Right lobe of liver (tissue), 6 donors: ENCODE measurements at regions not wholly inside any gene's neighbourhood (a gene's known extent, or its start where the extent isn't known, plus 50 kb on each side); places are given as distances from the start of the nearest gene placed in this dataset.

Experiments used
- ATAC-seq, 4 donors: fragments of 200-7000 bp; cut with Tn5 transposase; one replicate each; pipeline ENCODE4 v1.9.1; 2020; ENCODE audit warnings: mild to moderate bottlenecking in 4 of 4, moderate library complexity in 4 of 4
- DNase-seq, 3 donors: peaks; one replicate each; pipeline ENCODE4 v3.0.0-alpha.2; 2020
- H3K27ac ChIP-seq, 3 donors: fragments of 200-600 bp; one replicate each; pipeline ENCODE4 v1.8.0; 2022
- H3K27me3 ChIP-seq, 2 donors: fragments of 200-600 bp; one replicate each; pipeline ENCODE4 v1.8.0; 2022
- H3K36me3 ChIP-seq, 4 donors: fragments of 200-600 bp; sonication (generic) in 1 of 4; one replicate each; pipeline versions ENCODE4 v1.5.1 to v1.8.0; 2017 to 2022; ENCODE audit warnings: control low read depth in 1 of 4
- H3K4me1 ChIP-seq, 4 donors: fragments of 200-600 bp; sonication (generic) in 1 of 4; one replicate each; pipeline versions ENCODE4 v1.5.1 to v1.8.0; 2017 to 2022; ENCODE audit warnings: control low read depth in 1 of 4
- H3K4me3 ChIP-seq, 3 donors: fragments of 200-600 bp; one replicate each; pipeline ENCODE4 v1.8.0; 2022
- H3K9me3 ChIP-seq, 4 donors: fragments of 200-600 bp; sonication (generic) in 1 of 4; one replicate each; pipeline versions ENCODE4 v1.5.1 to v1.8.0; 2017 to 2022; ENCODE audit warnings: control low read depth in 1 of 4
- POLR2A ChIP-seq: fragments of 450-650 bp; IDR thresholded peaks from one replicate; pipeline ENCODE4 v1.6.1; 2017; ENCODE audit warnings: antibody characterized with exemption, mild to moderate bottlenecking
- WGBS: methylation state at CpG from one replicate; pipeline ENCODE4 v1.1.6; 2018; ENCODE audit warnings: low coverage, low lambda C conversion rate; ENCODE audit not compliant: insufficient coverage; ENCODE audit errors: missing lambda C conversion rate; 5-methylcytosine and 5-hydroxymethylcytosine counted together
- intact Hi-C, 2 donors: fragments of 100-400 bp; cut with DNase I; formaldehyde crosslinking; loops; one replicate each; pipeline versions ENCODE4 v1.11.2 to v1.14.1; 2022
- TF ChIP-seq, protein P1 (sequence below), 4 donors: fragments of 200-600 bp in 3 of 4; fragments of 450-650 bp in 1 of 4; IDR thresholded peaks; one replicate each; pipeline versions ENCODE4 v1.5.1 to v1.8.0; 2016 to 2022; ENCODE audit warnings: antibody characterized with exemption in 4 of 4, mild to moderate bottlenecking in 2 of 4
- donor health status: DM: no; HTN: yes; CAD: no.
- donor health status: DM: no; HTN: no; CAD: no.
- donor health status: DM: no; HTN: no; CAD: no.
- donor health status: DM: no; HTN: yes; CAD: no.
- donor health status: DM: no; HTN: yes; CAD: no.

DNA sequence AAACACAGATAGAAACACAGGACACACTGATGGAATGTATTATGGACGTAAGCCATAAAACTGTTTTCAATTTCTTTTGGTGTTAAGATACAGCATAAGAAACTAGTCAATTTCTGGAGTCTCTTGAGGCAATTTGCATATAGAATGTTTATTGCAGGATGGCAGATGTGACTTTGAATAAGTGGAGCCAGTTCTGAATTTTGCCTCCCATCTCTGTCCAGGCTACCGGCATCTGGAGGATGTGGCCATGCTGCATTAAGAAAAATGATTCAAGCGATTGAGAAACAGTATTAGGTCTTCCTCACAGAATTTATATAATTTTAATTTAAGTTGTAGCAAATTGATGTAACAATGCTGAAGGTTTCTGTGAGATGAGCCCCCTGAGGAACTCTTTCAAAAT is 81.5 kb downstream of the CHST2 start:
- Histone ChIP-seq H3K36me3 (no peaks in the 10 kb centered on the region), H3K4me1 (no peaks in the 10 kb centered on the region), H3K9me3 (no peaks in the 10 kb centered on the region), H3K4me3 (no peak overlapping the region), H3K27ac (no peak overlapping the region), H3K27me3 (no peaks in the 10 kb centered on the region)
- DNase-seq (no peak), ATAC-seq (no peak)
- intact Hi-C loops = no loop called here
- TF ChIP-seq, protein P1, sequence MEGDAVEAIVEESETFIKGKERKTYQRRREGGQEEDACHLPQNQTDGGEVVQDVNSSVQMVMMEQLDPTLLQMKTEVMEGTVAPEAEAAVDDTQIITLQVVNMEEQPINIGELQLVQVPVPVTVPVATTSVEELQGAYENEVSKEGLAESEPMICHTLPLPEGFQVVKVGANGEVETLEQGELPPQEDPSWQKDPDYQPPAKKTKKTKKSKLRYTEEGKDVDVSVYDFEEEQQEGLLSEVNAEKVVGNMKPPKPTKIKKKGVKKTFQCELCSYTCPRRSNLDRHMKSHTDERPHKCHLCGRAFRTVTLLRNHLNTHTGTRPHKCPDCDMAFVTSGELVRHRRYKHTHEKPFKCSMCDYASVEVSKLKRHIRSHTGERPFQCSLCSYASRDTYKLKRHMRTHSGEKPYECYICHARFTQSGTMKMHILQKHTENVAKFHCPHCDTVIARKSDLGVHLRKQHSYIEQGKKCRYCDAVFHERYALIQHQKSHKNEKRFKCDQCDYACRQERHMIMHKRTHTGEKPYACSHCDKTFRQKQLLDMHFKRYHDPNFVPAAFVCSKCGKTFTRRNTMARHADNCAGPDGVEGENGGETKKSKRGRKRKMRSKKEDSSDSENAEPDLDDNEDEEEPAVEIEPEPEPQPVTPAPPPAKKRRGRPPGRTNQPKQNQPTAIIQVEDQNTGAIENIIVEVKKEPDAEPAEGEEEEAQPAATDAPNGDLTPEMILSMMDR (IDR thresholded peaks at IDR 0.05) = no peak
- no peak for TF ChIP-seq POLR2A
- 66% methylated on average over 2 of the region's 3 CpGs for WGBS

DNA sequence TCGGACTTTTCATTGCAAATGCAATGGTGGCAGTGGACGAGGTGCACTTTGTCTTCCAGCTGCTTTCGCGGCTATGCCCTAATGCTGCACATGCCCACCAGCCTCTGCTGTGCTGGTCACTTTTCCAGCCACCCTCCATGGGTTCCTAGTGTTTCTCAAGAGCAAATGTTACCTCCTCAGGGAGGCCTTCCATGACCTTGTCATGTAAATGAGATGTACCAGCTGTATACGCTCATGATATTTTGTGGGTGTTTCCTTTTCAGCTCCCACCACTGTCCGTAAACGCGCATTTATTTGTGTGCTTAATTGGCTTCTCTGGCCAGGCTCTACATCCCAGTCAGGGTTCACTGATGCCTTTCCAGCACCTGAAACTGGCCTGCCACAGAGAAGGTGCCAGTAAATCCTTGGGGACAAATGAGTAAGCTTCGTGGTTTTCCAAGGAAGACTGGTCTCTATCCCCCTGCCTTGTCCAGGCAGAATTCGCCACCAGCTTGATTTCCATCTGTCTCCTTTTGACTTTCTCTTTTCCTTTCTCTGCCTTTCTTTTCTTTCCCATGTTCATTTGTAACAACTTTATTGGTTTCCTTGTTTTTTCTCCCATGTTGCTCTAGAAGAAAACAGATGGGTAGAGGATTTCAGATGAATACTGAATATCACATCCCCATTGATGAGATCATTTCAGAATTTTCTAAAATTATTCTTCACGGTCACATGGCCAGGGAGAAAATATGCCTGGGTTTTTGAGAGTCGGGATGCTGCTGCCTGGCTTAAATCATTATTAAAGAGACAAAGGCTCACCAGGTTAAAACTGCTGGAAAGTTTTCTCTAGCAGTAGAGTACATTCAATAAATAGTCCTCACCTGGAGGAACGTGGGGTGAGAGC is 82.5 kb downstream of the CHST2 start:
- DNase-seq = no peak
- intact Hi-C loops = no loop called here
- no peaks in the 10 kb centered on the region for H3K27me3 ChIP-seq
- no peaks in the 10 kb centered on the region for H3K4me1 ChIP-seq
- no peak overlapping the region for H3K4me3 ChIP-seq
- H3K27ac ChIP-seq = no peak overlapping the region
- H3K9me3 ChIP-seq = no peaks in the 10 kb centered on the region
- ATAC-seq = no peak
- H3K36me3 ChIP-seq = no peaks in the 10 kb centered on the region
- WGBS = 56% methylated on average over 11 of the region's 13 CpGs
- TF ChIP-seq, protein P1 (IDR thresholded peaks at IDR 0.05) = no peak
- TF ChIP-seq POLR2A = no peak

DNA sequence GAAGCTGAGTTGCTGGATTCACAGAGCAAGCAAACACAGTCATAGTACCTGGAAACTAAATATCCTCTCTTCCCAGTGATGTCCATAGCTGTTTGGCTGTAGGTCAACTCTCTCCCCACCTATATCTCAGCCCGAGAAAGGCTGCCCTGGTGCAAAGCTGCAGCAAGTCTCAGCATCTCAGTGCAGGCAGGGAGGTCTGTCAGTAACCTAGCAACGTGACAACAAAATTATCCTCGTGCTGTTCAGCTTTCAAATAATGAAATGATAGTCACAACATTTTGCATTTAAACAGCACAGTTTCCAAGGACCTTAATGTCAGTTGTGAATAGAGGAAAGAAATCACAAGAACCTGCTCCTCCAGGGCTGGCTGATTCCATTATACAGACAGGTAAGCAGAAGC is 83.6 kb downstream of the CHST2 start:
- no peak for TF ChIP-seq POLR2A
- TF ChIP-seq, protein P1 (IDR thresholded peaks at IDR 0.05) = no peak
- intact Hi-C loops = no loop called here
- no peak for DNase-seq
- H3K4me3 ChIP-seq = no peak overlapping the region
- no peaks in the 10 kb centered on the region for H3K4me1 ChIP-seq
- no peak overlapping the region for H3K27ac ChIP-seq
- no peaks in the 10 kb centered on the region for H3K27me3 ChIP-seq
- no peaks in the 10 kb centered on the region for H3K36me3 ChIP-seq
- WGBS = 41% methylated on average over 3 of the region's 3 CpGs
- no peak for ATAC-seq
- no peaks in the 10 kb centered on the region for H3K9me3 ChIP-seq

DNA sequence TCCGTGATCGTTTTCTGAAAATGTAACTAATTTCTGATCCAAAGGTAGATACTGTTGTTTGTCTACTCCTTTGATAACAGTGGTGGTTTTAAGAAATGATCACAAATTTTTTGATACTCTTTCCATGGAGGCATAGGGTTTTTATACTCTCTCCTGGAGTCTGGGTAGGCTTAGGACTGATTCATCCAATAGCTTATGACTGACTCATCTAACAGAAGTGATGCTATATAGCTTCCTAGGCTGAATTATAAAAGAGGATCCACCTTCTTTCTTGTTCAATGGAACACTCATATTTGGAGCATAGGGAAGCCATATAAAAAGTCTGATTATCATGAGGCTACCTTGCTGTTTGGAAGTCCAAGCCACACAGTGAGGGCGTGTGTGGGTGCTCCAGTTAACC is 84.3 kb downstream of the CHST2 start:
- H3K36me3 ChIP-seq = no peaks in the 10 kb centered on the region

More for the DNA sequence above, 84.3 kb downstream of the CHST2 start:
- Histone ChIP-seq H3K27me3 (no peaks in the 10 kb centered on the region), H3K9me3 (no peaks in the 10 kb centered on the region), H3K4me3 (no peak overlapping the region), H3K27ac (no peak overlapping the region), H3K4me1 (no peaks in the 10 kb centered on the region)
- TF ChIP-seq, protein P1 (IDR thresholded peaks at IDR 0.05) = no peak
- no peak for TF ChIP-seq POLR2A
- WGBS = 95% methylated on average over 3 of the region's 3 CpGs
- intact Hi-C loops = no loop called here
- ATAC-seq = no peak
- DNase-seq = no peak
